Activated naive CD8-positive, alpha-beta T cell (primary cell): ENCODE measurements at regions not wholly inside any gene's neighbourhood (a gene's known extent, or its start where the extent isn't known, plus 50 kb on each side); places are given as distances from the start of the nearest gene placed in this dataset.

Experiments used
- H3K27ac Mint-ChIP-seq: one replicate; pipeline ENCODE4 v1.8.0; 2021; ENCODE audit warnings: mixed read lengths
- H3K27me3 Mint-ChIP-seq: one replicate; pipeline ENCODE4 v1.8.0; 2021; ENCODE audit warnings: mixed read lengths
- H3K36me3 Mint-ChIP-seq: one replicate; pipeline ENCODE4 v1.8.0; 2021; ENCODE audit warnings: mixed read lengths
- H3K4me1 Mint-ChIP-seq: one replicate; pipeline ENCODE4 v1.8.0; 2021; ENCODE audit warnings: low read depth, mixed read lengths
- H3K4me3 Mint-ChIP-seq: one replicate; pipeline ENCODE4 v1.8.0; 2021; ENCODE audit warnings: mild to moderate bottlenecking, mixed read lengths
- H3K9me3 Mint-ChIP-seq: one replicate; pipeline ENCODE4 v1.8.0; 2021; ENCODE audit warnings: low read depth, mixed read lengths

GRCh38 chr4:56732301-56732700 is 51.2 kb upstream of the HOPX start:
- no peaks in the 10 kb centered on the region for H3K4me1 Mint-ChIP-seq
- H3K9me3 Mint-ChIP-seq: no peaks in the 10 kb centered on the region
- no peaks in the 10 kb centered on the region for H3K36me3 Mint-ChIP-seq
- no peaks in the 10 kb centered on the region for H3K27me3 Mint-ChIP-seq
- no peak overlapping the region for H3K4me3 Mint-ChIP-seq
- H3K27ac Mint-ChIP-seq: no peak overlapping the region

- Mint-ChIP-seq H3K27me3 (no peaks in the 10 kb centered on the region), H3K4me3 (no peak overlapping the region), H3K36me3 (no peaks in the 10 kb centered on the region), H3K27ac (no peak overlapping the region), H3K4me1 (no peaks in the 10 kb centered on the region), H3K9me3 (no peaks in the 10 kb centered on the region)
Measured at GRCh38 chr4:56731857-56732256, 50.8 kb upstream of the HOPX start.
